ENCODE measurements at regions not wholly inside any gene's neighbourhood (a gene's known extent, or its start where the extent isn't known, plus 50 kb on each side); places are given as distances from the start of the nearest gene placed in this dataset.
"Not testable (repeated sequence)": the region's sequence is repeated elsewhere in the genome, so short reads cannot be mapped to it uniquely, and the experiment has no call there.

DNA sequence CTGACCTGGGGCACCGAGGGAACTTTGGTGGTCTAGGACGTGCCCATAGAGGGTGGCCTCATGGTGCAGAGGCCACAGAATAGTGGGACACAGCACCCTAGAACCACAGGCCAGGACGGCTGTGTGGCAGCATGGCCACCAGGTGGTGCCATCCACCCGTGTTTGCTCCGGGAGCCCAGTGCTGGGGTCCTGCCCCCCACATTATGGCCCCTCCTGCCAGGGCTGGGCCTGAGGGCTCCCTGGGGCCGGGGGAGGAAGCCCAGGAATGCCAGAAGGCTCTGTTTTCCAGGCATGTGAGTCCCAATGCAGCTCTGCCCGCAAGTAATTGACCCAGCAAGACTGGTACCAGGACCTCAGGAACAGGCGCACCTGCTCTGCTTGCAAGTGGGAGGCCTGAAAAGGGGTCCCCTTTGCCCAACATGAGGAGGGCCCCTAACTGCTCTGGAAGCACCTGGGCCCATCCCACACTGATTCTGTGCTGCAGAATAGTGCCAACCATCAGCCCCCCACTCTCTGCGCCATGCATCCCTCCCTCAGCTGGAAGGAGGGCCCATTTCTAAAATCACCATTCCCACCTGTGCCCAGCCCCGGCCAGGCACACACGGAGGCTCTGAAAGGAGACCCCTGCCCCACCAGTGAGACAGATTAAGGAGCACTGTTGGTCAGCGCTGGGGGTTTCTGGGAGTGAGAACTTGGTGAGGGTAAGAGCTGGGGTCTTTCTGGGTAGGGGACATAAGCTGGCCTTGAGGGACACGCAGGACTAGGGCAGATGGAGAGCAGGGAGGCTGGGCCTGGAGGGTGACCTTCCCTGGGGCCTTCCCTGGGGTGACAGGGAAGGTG lies 174.4 kb downstream of the TBC1D2B start:
- H3K4me3 ChIP-seq (replicated peaks in 1 of 4; ENCODE audit: control extremely low read depth in 1 of 4, insufficient read depth in 1 of 4, low read depth in 3 of 4, low read length in 4 of 4); H3K9ac ChIP-seq (ENCODE audit: insufficient read depth, low read length); H3K36me3 ChIP-seq (ENCODE audit: control insufficient read depth, insufficient read depth, low read length); H3K27me3 ChIP-seq (ENCODE audit: control insufficient read depth, insufficient read depth, low read length); H4K20me1 ChIP-seq (ENCODE audit: control insufficient read depth, extremely low read depth, insufficient read depth, low read length); H3K4me1 ChIP-seq (ENCODE audit: control insufficient read depth, extremely low read depth, insufficient read depth, low read length); DNase-seq (ENCODE audit: low read depth in 2 of 2); H3K79me2 ChIP-seq (ENCODE audit: control insufficient read depth, insufficient read depth, low read length); H3K9me3 ChIP-seq (ENCODE audit: control insufficient read depth, insufficient read depth, low read depth, low read length); H2AFZ ChIP-seq (ENCODE audit: low read length); H3K4me2 ChIP-seq (ENCODE audit: extremely low read depth, insufficient read depth, low read length); H3K27ac ChIP-seq (ENCODE audit: insufficient read depth, low read length): not testable (repeated sequence)
- TF ChIP-seq CTCF (conservative IDR thresholded peaks at IDR 0.05 in 1 of 2, IDR thresholded peaks at IDR 0.05 in 1 of 2; ENCODE audit: low read depth in 1 of 2, low read length in 2 of 2): peak; percentile 53 to 71

GRCh38 chr15:77901921-77902750 lies 175.4 kb downstream of the TBC1D2B start:
- Histone ChIP-seq H3K4me1 (ENCODE audit: control insufficient read depth, extremely low read depth, insufficient read depth, low read length) (no peaks in the 10 kb centered on the region), H3K36me3 (ENCODE audit: control insufficient read depth, insufficient read depth, low read length) (no peaks in the 10 kb centered on the region), H3K79me2 (ENCODE audit: control insufficient read depth, insufficient read depth, low read length) (no peaks in the 10 kb centered on the region), H3K4me3 (replicated peaks in 1 of 4; ENCODE audit: control extremely low read depth in 1 of 4, insufficient read depth in 1 of 4, low read depth in 3 of 4, low read length in 4 of 4) (no peak overlapping the region), H4K20me1 (ENCODE audit: control insufficient read depth, extremely low read depth, insufficient read depth, low read length) (no peaks in the 10 kb centered on the region), H3K27me3 (ENCODE audit: control insufficient read depth, insufficient read depth, low read length) (no peaks in the 10 kb centered on the region), H3K27ac (ENCODE audit: insufficient read depth, low read length) (no peak overlapping the region), H3K9me3 (ENCODE audit: control insufficient read depth, insufficient read depth, low read depth, low read length) (no peaks in the 10 kb centered on the region), H3K4me2 (ENCODE audit: extremely low read depth, insufficient read depth, low read length) (no peak overlapping the region), H3K9ac (ENCODE audit: insufficient read depth, low read length) (no peak overlapping the region), H2AFZ (ENCODE audit: low read length) (no peak overlapping the region)
- DNase-seq (ENCODE audit: low read depth in 2 of 2): no peak
- TF ChIP-seq CTCF (conservative IDR thresholded peaks at IDR 0.05 in 1 of 2, IDR thresholded peaks at IDR 0.05 in 1 of 2; ENCODE audit: low read depth in 1 of 2, low read length in 2 of 2): peak; percentile 2 to 6
- no peak for TF ChIP-seq EZH2 (IDR thresholded peaks at IDR 0.05; ENCODE audit: low read length, missing control alignments)

DNA sequence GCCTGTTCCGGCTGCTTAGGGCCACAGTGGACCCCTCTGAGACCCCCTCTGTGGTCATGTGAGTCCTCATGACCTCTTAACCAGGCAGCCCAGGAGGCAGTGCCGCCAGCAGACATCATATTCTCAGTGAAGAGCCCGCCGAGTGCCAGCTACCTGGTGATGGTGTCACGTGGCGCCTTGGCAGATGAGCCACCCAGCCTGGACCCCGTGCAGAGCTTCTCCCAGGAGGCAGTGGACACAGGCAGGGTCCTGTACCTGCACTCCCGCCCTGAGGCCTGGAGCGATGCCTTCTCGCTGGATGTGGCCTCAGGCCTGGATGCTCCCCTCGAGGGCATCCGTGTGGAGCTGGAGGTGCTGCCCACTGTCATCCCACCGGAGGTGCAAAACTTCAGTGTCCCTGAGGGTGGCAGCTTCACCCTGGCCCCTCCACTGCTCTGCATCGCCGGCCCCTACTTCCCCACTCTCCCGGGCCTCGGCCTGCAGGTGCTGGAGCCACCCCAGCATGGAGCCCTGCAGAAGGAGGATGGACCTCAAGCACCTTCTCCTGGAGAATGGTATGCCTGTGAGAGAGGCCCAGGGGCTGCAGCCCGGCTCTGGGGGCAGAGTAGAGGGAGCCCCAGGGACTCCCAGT lies 176.1 kb downstream of the TBC1D2B start:
- Histone ChIP-seq H3K4me3 (replicated peaks in 1 of 4; ENCODE audit: control extremely low read depth in 1 of 4, insufficient read depth in 1 of 4, low read depth in 3 of 4, low read length in 4 of 4) (no peak overlapping the region), H3K27me3 (ENCODE audit: control insufficient read depth, insufficient read depth, low read length) (no peaks in the 10 kb centered on the region), H4K20me1 (ENCODE audit: control insufficient read depth, extremely low read depth, insufficient read depth, low read length) (no peaks in the 10 kb centered on the region), H3K4me1 (ENCODE audit: control insufficient read depth, extremely low read depth, insufficient read depth, low read length) (no peaks in the 10 kb centered on the region), H3K9me3 (ENCODE audit: control insufficient read depth, insufficient read depth, low read depth, low read length) (no peaks in the 10 kb centered on the region), H3K27ac (ENCODE audit: insufficient read depth, low read length) (no peak overlapping the region), H2AFZ (ENCODE audit: low read length) (no peak overlapping the region), H3K79me2 (ENCODE audit: control insufficient read depth, insufficient read depth, low read length) (no peaks in the 10 kb centered on the region), H3K36me3 (ENCODE audit: control insufficient read depth, insufficient read depth, low read length) (no peaks in the 10 kb centered on the region), H3K9ac (ENCODE audit: insufficient read depth, low read length) (no peak overlapping the region), H3K4me2 (ENCODE audit: extremely low read depth, insufficient read depth, low read length) (no peak overlapping the region)
- no peak for DNase-seq (ENCODE audit: low read depth in 2 of 2)
- TF ChIP-seq CTCF (conservative IDR thresholded peaks at IDR 0.05 in 1 of 2, IDR thresholded peaks at IDR 0.05 in 1 of 2; ENCODE audit: low read depth in 1 of 2, low read length in 2 of 2) (no peak), EZH2 (IDR thresholded peaks at IDR 0.05; ENCODE audit: low read length, missing control alignments) (no peak)
